Adrenal gland (tissue), 5 donors: ENCODE measurements at regions not wholly inside any gene's neighbourhood (a gene's known extent, or its start where the extent isn't known, plus 50 kb on each side); places are given as distances from the start of the nearest gene placed in this dataset.

ENCODE experiments used
- CTCF ChIP-seq, 6 experiments: fragments of 450-650 bp in 4 of 6; fragments of 200-600 bp in 2 of 6; sonication (generic) in 1 of 6; IDR thresholded peaks; 1 replicate in 5 of 6; 2 replicates in 1 of 6; pipeline versions ENCODE4 v1.5.1 to v1.8.0; 2016 to 2021; ENCODE audit warnings: antibody characterized with exemption in 6 of 6, mild to moderate bottlenecking in 2 of 6, moderate library complexity in 1 of 6
- POLR2A ChIP-seq, 2 donors: fragments of 450-650 bp; IDR thresholded peaks; one replicate each; pipeline ENCODE4 v1.6.1; 2017; ENCODE audit warnings: antibody characterized with exemption in 2 of 2, mild to moderate bottlenecking in 2 of 2, moderate library complexity in 1 of 2
- donor health status: DM: no; HTN: no; CAD: no.

GRCh38 chr16:51596247-51596646 lies 445.2 kb upstream of the SALL1 start:
- no peak for TF ChIP-seq CTCF (IDR thresholded peaks at IDR 0.05)
- no peak for TF ChIP-seq POLR2A (IDR thresholded peaks at IDR 0.05)
